Fibroblast of skin of right biceps (primary cell): ENCODE measurements at regions not wholly inside any gene's neighbourhood (a gene's known extent, or its start where the extent isn't known, plus 50 kb on each side); places are given as distances from the start of the nearest gene placed in this dataset.

Experiments
- DNase-seq: peaks from one replicate; pipeline ENCODE4 v3.0.0-alpha.2; 2013

DNA sequence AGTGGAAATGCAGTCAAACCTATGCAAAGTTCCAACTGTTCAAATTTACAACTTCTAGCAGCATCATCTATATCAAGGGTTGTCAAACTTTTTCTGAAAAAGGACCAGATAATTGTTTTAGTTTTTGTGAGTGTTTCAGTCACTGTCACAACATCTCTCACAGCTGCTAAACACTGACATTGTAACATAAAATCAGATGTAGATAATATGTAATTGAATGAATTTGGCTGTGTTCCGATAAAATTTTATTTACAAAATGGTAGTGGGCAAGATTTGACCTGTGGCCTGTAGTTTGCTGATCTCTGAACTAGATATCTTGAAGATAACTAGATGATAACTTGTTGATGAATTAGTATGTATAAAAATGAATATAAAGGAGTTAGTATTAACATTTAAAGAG is 1679.1 kb upstream of the PCDH20 start:
- no peak for DNase-seq

DNA sequence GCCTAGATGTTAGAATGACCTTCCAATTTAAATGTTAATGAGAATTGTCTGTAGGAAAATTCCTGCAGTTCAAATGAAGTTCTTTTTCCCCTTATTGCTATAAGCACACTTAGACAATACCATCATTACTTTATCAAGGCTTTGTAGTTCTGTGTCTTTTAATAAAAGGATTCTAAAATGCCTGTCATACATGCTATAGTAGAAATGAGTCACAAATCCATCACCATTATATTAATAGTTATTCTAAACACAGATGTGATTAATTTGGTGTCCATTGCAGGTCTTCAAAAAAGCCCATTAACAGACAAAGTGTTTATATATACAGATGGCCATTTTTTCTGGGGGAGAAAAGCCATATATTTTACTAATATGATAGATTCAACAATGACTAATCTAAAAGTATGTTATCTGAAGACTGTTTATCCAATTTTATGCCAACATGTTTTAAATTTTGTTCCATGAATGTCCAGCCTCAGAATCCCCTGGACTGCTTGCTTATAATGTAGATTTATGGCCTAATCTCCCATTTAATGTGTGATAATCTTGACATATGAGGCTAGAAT is 1678.3 kb upstream of the PCDH20 start:
- peak; percentile 56 for DNase-seq

DNA sequence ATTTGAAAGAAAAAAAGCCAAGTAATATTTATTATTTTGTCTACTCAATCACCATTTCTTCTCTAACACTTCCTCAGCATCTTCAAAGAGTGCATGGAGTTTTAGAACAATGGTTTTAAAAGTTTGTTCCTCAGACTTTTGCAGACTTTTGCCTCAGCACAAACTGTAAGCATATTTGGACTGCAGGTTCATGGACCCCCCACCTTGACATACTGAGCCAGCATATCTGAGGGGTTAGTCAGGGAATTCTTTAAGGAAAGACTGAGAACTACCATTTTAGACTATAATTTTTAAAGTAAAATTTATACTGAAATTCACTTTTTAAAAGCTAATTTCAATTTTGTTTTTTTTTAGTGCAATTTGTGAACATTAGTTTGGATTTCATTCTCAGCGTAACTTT is 1676.8 kb upstream of the PCDH20 start:
- peak; percentile 70 for DNase-seq

DNA sequence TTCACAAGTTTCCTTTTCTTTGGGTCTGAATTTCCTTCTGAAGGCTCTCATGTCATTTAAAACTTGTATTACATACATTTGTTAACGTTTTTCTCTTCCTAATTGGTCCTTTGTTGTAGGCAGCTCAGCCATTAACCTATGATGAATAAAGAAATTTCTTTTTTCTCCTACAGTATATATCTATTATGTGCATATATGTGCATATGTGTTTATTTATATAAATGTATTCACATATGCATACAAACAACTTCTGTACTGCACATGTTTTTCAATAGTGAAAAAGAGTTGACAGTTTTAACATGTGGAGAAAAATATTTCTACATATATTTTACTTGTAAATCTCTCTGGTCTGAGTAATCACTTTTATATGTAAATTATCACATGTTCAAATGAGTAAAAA is 1674.9 kb upstream of the PCDH20 start:
- DNase-seq = no peak

DNA sequence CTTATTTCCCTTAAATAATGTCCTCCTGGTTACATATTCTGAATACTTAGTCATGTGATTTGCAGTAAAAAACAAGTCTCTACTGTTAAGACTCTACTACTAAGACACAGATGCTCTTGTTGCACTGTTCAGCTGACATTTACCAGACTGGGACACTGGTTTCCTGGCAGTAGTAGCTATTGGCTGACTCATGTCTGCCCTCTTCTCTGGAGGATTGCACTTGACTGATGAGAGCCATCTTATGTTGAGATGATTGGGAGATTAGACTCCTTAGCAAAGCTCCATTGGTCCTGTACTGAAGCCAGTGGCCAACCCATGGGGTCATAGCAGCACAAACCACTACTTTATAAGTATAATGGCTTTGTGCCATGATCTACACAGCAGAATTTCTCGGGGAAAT is 1672.6 kb upstream of the PCDH20 start:
- DNase-seq = peak; percentile 24

DNA sequence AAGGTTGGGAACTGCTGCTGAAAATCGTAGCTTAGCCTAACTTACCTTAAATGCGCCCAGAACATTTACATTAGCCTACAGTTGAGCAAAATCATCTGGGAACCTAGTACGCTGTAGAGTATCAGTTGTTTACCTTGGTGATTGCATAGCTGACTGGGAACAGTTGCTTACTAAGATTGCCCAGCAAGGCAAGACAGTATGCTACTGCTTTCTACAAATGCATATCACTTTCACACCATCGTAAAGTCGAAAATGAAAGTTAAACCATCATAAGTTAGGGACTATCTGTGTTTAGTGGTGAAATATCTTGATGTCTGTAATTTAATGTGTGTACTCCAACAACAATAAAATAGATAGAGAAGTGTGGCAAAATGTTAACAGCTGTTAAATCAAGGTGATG is 1670.6 kb upstream of the PCDH20 start:
- DNase-seq = no peak

DNA sequence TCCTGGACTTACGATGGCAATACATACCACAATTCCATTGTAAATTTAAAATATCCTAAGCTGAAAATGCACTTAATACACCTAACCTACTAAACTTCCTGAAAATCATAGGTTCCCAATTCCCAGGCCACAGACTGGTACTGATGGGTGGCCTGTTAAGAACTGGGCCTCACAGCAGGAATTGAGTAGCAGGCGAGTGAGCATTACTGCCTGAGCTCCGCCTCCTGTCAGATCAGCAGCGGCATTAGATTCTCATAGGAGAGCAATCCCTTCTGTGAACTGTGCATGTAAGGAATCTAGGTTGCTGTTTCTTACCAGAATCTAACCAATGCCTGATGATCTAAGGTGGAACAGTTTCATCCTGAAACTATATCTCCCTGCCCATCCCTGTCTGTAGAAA is 1670.2 kb upstream of the PCDH20 start:
- no peak for DNase-seq

DNA sequence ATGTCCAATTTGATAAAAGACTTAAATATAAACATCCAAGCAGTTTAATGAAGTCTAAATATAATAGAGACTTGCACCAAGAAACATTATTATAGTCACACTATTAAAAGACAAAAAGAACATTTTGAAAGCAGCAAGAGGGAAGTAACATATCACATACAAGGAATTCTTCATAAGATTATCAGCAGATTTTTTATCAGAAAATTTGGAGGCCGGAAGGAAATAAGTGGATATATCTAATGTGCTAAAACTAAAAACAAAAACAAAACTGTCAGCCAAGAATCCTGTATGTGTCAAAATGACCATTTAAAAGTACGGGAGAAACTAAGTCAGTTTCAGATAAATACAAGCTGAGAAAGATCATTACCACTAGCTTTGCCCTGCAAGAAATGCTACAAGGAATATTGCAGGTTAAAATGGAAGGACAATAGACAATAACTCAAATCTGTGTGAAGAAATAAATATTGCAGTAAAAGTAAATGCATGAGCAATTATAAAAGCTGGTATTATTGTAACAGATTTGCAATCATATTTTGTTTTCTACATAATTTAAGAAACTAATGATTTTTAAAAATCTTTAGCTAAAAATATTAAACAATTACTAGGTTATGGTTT is 1665.9 kb upstream of the PCDH20 start:
- no peak for DNase-seq

DNA sequence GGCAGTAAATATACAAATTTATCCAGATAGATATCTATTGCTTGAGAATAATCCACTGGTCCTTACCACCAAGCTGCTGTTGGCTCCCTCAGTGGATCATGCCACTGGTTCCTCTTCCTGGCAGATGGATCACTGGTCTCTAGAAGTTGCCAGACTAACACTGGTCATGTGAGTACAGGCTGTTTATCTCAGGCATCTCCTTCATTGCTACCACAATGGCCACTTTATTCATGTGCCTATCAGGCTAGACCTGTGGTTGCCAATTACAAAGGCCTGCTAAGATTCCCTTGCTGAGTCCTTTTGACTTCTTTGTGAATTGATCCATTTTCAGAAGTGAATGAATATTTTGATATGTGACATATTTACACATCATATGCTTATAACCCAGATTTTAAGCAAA is 1659.5 kb upstream of the PCDH20 start:
- no peak for DNase-seq

DNA sequence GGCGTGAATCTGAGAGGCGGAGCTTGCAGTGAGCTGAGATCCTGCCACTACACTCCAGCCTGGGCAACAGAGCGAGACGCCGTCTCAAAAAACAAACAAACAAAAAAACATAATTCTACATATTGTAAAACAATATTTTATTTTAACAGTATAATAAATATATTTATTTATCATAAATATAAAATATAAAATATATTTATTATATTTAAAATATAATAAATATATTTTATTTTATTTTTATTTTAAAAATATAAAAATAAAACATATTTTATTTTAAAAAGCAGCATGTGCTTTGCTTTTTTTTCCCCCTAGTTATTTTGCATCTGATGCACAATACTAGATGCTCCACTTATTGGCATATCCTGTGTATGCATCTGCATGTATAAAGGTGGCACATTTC is 1634.6 kb upstream of the PCDH20 start:
- no peak for DNase-seq

DNA sequence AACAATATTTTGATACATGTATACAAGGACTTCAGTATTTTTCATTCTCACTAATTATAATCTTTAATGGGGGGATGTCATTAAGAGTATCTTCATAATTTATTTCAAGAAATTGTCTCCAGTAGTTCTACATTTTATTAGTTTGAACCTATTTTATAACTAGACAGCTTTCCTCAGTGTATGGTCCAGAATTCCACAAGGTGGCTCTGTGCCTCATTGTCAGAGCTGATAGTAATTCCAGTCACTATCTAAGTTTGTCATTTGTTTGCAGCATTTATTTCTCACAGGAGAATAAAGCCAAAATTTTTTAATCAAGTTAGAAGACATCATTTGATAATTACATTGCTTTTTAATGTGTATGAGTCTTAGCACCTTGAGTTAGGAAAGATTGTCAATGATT is 1633.0 kb upstream of the PCDH20 start:
- DNase-seq = no peak

DNA sequence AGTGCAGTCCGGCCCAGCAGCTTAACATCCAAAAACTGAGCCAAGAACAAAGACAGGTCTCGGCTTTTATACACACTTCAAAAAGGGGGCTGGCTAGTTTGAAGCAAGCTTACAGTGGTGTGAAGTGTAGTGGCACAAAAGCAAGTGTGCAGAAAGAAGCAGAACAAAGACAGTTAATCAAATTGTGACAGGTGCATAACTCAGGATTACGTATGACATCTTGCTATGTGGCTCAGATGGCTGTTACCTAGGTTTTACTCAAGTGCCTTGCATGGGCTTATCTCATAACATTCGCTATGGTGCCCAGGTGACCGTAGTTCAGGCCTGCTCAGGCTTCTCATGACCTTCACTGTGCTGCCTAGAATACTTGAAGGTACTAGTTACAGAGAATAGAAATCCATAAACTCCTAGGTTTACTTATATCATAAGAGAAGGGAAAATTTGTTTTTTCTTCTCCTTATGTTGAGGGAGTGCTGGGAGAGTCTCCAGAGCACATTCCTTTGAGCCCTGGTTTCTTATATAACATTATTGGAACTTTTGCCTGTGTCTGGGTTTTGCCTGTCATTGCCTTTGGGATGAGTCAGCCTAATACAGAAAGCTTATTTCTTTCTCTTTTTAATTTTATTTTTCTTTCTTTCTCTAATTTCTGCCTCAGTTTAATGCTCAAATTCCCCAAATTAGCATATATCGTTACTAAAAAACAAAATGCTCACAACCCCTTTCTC is 1629.1 kb upstream of the PCDH20 start:
- no peak for DNase-seq

DNA sequence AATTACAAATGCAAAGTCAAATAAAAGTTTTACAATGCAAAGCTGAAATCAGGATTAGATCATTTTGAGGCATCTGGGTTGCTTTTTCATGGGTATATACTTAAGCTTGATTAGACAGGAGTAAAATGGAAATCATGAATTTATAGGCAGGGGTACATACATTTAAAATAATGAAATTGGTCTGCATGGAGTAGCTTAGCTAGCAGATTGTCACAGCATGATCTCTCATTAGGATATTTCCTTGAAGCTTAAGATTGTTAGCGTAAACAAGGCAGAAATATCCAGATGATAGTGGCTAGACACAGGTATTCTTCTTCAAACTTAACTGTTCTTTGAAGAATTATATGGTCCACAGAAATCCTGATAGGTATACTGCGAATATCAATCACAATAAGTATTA is 1627.0 kb upstream of the PCDH20 start:
- no peak for DNase-seq

DNA sequence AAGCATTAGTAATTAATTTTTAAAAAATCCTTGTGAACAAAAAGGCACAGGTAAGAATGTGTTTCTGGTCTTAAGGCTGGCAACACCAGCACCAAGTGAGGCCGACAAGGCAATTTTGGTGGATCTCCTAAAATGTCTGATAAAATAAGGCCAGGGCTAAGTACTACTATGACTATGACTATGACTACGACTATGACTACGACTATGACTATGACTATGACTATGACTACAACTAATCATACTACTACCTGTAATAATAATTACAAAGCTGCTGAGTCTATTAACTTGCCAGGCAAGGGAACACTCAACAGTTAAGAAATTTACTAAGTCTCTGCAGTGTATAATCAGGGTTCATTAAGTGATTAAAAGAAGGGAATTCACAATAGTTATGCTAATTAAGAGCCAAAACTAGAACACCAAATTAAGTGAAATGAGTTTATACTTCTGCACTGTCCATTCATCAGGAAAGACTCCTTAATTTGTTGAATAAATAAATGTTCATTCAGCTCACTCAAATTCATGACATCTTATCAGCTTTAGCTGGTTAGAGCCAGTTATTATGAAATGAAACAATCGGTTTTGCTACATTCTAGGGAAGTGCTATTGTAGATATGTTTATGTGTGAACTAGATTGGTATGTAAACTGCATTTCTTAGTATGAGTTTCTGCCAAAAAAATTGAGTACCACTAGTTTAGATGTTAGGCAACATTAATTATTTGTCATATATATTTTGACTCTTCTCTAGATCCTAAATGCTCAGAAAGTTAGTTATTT is 1626.2 kb upstream of the PCDH20 start:
- peak; percentile 24 for DNase-seq

DNA sequence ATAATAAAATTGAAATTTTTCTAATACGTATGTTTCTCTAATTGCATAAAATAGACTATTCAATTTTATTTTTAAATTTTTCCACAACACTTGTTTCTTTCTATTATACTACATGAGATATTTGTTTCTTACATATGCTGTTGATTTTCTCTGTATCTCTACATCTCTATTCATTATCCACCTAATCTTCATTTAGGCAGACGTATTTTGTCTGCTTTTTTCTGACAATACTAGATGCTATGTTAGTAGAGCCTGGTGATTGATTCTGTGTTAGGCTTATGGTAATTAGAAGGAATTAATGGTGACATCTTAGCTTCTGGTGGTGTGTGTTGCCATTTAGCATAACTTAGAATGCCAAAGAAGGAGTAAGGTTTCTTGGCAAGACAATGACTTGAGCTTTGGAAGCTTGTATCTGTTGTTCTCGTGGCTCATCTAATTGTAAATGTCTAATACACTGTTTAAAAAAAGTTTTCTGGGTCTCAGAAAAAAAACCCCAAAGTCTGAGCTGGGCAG is 1610.7 kb upstream of the PCDH20 start:
- DNase-seq = no peak

DNA sequence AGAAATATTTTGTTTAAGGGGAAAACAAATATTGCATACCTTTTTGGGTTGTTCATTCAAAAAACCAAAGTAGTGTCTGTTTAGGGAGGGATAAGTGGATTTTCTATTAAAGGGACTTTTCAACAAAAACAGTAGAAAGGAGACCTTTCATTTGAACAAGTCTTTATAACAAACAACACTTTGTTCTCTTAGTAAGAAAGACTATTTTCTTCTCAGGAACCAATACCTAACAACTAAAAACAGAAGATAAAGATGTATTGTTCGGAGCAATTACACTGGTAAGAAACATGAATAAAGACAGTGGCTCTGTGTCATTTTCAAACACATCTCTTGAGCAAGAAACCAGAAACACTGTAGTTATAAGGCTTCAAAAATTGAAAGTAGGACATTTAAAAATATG is 1610.1 kb upstream of the PCDH20 start:
- no peak for DNase-seq

DNA sequence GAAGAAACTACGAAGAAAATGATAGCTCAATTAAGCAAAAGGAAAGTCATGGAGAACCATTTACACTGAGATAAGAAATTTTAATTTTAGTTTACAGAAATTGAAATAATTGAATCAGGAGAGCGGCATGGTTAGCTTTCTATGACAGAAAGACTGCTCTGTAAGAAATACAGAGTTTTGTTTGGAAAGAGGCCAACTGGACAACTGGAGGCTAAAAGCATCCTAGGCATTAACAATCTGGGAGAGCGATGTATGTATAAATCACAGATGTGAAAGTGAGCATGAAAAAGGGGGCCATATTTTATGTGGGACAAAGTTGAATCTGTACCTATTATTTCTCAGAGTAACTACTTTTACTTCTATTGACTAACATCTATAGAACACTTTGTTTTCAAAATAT is 1608.8 kb upstream of the PCDH20 start:
- DNase-seq = no peak

DNA sequence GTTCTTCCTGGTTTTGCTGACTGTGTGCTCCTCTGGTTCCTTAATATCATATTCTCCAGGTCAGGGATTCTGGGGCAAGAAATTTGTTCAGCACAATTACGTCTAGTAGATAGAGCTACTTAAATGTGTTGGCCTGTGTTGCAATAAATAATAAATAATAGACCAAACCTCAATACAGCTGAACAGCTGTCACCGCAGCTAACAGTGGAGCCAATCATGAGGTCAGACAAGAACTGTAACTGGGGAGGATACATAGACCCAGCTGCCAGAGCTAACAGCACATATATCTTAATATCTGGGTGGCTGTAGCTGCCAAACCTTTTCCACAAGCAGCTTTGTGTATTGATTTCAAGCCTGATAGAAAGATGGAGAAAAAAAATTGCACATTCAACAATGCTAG is 1596.3 kb upstream of the PCDH20 start:
- DNase-seq = no peak

DNA sequence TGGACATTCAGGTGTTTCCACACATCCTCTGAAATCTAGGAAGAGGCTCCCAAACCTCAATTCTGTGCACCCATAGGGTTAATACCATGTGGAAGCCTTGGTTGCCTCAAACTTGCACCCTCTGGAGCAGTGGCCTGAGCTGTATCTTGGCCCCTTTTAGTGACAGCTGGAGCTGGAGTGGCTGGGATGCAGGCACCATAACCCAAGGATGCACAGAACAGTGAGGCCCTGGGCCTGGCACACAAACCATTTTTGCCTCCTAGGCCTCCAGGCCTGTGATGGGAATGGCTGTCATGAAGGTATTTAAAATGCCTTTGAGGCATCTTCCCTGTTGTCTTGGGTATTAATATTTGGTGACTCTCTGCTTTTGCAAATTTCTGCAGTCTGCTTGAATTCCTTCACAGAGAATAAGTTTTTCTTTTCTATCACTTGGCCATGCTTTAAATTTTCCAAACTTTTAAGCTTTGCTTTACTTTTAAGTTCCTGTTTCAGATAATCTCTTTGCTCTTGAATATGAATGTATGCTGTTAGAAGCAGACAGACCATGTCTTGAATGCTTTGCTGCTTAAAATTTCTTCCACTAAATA is 1594.5 kb upstream of the PCDH20 start:
- DNase-seq = no peak

DNA sequence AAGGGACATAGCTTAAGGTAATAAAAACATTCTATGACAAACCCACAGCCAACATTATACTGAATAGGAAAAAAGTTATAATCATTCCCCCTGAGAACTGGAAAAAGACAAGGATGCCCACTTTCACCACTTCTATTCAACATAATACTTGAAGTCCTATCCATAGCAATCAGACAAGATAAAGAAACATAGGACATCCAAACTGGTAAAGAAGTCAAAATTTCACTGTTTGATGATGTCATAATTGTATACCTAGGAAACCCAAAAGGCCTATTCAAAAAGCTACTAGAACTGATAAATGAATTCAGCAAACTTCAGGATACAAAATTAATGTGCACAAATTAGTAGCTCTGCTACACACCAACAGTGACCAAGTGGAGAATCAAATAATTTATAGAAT is 1590.0 kb upstream of the PCDH20 start:
- no peak for DNase-seq

DNA sequence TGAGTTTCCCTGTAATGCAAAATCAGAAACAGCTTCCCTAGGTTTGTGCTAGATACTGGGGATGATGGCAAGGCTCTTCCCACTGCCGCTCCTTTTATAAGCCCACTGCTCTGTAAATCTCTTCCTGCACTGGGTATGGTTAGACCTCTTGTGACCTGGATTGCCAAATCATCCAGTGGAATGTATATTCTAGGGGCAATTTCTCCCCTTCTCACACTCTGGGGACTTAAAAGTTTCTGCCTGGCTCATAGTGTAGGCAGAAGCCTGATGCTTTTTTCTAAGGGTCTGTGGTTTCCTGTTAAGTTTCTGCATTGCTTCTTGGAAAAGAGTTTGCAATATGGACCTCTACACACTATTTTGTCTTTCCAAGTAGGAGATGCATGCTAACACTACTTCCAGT is 1582.0 kb upstream of the PCDH20 start:
- DNase-seq = no peak

DNA sequence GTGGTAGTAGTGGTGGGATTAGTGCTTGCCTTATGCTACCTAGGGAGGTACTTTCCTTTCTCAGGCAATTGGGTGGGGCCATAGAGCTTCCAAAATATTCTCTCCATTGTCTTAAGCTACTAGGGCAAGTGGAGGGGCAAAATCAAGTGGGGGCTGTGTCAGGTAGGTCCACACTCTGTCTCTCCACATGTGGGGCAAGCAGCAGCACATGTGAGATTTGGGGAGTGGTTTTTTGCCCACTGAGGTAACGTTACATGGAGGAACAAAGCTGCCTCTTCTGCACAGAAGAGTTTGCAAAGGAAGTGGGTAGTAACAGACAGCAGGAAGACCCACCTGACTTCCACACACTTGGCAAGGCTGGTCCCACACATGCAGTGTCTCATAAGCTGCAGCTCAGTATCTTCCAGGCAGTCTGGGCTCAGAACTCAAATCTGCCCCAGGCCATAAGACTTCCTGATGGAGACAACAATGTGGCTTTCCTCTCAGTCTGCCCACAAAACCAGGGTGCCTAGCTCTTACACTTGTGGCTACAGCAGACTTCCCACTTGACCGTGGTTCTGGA is 1581.5 kb upstream of the PCDH20 start:
- DNase-seq = no peak

DNA sequence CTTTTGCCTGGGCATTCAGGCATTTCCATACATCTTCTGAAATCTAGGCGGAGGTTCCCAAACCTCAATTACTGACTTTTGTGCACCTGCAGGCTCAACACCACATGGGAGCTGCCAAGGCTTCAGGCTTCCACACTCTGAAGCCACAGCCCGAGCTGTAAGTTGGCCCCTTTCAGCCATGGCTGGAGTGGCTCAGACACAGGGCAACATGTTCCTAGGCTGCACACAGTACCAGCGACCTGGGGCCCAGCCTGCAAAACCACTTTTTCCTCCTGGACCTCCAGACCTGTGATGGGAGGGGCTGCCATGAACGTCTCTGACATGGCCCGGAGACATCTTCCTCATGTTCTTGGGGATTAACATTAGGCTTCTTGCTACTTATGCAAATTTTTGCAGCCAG is 1558.2 kb upstream of the PCDH20 start:
- no peak for DNase-seq
